Bronchial epithelial cell (primary cell): ENCODE measurements at regions not wholly inside any gene's neighbourhood (a gene's known extent, or its start where the extent isn't known, plus 50 kb on each side); places are given as distances from the start of the nearest gene placed in this dataset.
A peak's percentile ranks its signal among the peaks of the same experiment; 100 is the strongest.

Experiments
- DNase-seq: peaks from one replicate; pipeline ENCODE4 v3.0.0-alpha.2; 2010; ENCODE audit warnings: low read depth
- FAIRE-seq: peaks from 2 replicates; lab custom pipeline; 2011; peaks lifted over from hg19 to GRCh38; lab: Jason Lieb, UNC
- H3K27me3 ChIP-seq: 2 replicates; pipeline ENCODE4 v1.5.1; 2011; ENCODE audit warnings: low read length; ENCODE audit not compliant: control insufficient read depth, insufficient read depth
- H3K36me3 ChIP-seq: 2 replicates; pipeline ENCODE4 v1.5.1; 2011; ENCODE audit warnings: low read length; ENCODE audit not compliant: control insufficient read depth, insufficient read depth
- H3K4me3 ChIP-seq: 2 replicates; pipeline ENCODE4 v1.5.1; 2011; ENCODE audit warnings: mild to moderate bottlenecking, low read depth, low read length, control low read depth
- TF ChIP-seq, protein P1 (sequence below): IDR thresholded peaks from 2 replicates; pipeline ENCODE4 v1.5.1; 2011; ENCODE audit warnings: mild to moderate bottlenecking, moderate library complexity, low read length, control low read depth, inconsistent platforms; ENCODE audit not compliant: insufficient read depth, severe bottlenecking

DNA sequence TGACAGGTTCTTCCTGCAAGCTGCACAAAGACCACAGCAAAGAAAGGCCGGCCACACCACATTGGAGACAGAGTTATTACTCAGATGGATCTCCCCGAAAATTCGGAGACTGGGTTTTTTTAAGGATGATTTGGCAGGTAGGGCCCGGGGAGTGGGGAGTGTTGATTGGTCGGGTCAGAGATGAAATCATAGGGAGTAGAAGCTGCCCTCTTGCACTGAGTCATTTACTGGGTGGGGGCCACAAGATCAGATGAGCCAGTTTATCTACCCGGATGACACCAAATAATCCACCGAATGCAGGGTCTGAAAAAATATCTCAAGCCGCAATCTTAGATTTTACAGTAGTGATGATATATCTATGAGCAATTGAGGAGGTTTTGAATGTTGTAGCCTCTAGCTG, 401.8 kb upstream of the FAT3 start:
- Histone ChIP-seq H3K4me3 (no peak overlapping the region), H3K36me3 (no peaks in the 10 kb centered on the region), H3K27me3 (no peaks in the 10 kb centered on the region)
- TF ChIP-seq, protein P1, sequence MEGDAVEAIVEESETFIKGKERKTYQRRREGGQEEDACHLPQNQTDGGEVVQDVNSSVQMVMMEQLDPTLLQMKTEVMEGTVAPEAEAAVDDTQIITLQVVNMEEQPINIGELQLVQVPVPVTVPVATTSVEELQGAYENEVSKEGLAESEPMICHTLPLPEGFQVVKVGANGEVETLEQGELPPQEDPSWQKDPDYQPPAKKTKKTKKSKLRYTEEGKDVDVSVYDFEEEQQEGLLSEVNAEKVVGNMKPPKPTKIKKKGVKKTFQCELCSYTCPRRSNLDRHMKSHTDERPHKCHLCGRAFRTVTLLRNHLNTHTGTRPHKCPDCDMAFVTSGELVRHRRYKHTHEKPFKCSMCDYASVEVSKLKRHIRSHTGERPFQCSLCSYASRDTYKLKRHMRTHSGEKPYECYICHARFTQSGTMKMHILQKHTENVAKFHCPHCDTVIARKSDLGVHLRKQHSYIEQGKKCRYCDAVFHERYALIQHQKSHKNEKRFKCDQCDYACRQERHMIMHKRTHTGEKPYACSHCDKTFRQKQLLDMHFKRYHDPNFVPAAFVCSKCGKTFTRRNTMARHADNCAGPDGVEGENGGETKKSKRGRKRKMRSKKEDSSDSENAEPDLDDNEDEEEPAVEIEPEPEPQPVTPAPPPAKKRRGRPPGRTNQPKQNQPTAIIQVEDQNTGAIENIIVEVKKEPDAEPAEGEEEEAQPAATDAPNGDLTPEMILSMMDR = no peak
- no peak for DNase-seq
- FAIRE-seq = peak; percentile 7

DNA sequence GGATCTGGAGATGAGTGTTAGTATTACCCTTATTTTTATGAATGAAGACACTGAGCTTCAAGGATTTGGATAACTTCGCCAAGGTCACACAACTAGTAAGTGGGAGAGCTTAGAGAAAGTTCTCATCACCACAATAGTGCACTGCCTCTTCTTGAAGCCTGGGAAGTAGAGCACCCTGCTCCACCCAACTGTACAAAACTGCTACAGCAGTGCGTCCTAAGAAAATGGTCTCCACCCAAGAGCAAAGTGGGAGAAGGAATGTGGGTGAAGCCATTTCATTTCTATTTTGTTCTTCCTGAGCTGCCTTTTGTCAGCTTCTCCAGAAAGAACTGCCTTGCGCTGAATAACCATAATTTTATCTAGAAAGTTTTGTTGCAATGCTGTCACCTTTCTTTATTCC, 403.9 kb upstream of the FAT3 start:
- H3K4me3 ChIP-seq = no peak overlapping the region
- no peaks in the 10 kb centered on the region for H3K27me3 ChIP-seq
- no peaks in the 10 kb centered on the region for H3K36me3 ChIP-seq
- TF ChIP-seq, protein P1 = no peak
- FAIRE-seq = no peak
- no peak for DNase-seq

DNA sequence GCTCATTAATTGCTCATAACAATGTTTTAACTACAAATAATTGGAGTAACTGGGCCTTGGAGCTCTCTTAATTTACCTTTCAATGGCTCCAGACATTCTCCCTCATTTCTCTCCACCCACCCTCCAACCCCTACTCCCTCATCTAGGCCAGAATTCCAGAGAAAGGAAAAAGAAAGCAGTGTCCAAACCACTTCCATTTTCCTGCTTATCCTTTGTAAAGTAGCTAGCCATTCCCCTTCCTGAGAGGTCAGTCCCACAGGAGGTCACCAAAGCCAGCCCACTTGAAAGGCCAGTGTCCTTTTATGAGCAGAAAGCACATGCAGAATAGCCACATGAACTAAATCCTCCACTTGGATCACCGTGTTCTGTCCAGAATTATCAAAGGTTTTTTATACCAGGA, 404.8 kb upstream of the FAT3 start:
- no peaks in the 10 kb centered on the region for H3K27me3 ChIP-seq
- FAIRE-seq = no peak
- H3K36me3 ChIP-seq = no peaks in the 10 kb centered on the region
- TF ChIP-seq, protein P1 = no peak
- DNase-seq = no peak
- H3K4me3 ChIP-seq = no peak overlapping the region

DNA sequence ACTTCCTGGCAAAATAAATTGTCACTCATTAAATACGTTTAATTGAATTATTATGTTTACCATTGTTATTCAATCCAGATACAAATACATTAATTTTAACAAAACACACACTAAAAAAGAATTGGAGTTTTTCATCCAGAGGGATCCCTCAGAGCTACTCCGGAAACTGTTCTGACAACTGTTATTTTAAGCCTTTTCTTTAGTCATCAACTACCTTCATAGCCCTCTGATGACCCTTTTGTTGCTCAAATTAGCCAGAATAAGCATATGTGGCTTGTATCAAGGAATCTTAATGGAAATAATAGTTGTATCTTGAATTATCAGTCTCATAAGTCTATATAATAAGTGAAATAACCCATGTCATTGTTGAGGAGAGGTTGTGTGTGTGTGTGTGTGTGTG, 405.4 kb upstream of the FAT3 start:
- TF ChIP-seq, protein P1 = no peak
- H3K36me3 ChIP-seq = no peaks in the 10 kb centered on the region
- no peak overlapping the region for H3K4me3 ChIP-seq
- no peaks in the 10 kb centered on the region for H3K27me3 ChIP-seq
- FAIRE-seq (no peak), DNase-seq (no peak)

DNA sequence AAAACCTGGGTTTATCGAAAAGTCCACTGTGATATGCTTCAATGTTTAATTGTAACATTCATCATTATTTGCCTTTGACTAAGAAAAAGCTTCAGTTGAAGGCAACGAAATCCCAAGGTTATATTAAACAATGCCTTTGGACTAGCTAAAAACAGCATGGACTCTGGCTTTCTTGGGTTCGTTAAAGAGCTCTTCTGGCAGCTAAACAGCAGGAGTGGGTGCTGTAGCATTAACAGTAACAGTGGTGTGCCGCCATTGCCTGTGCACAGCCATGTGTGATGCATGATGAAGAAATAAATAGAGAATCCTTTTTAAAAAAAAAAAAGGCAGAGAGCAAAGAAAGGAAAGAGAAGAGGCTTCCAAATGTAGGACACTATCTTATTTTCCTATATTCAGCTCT, 406.6 kb upstream of the FAT3 start:
- Histone ChIP-seq H3K27me3 (no peaks in the 10 kb centered on the region), H3K36me3 (no peaks in the 10 kb centered on the region), H3K4me3 (no peak overlapping the region)
- TF ChIP-seq, protein P1 = no peak
- DNase-seq (no peak), FAIRE-seq (no peak)

DNA sequence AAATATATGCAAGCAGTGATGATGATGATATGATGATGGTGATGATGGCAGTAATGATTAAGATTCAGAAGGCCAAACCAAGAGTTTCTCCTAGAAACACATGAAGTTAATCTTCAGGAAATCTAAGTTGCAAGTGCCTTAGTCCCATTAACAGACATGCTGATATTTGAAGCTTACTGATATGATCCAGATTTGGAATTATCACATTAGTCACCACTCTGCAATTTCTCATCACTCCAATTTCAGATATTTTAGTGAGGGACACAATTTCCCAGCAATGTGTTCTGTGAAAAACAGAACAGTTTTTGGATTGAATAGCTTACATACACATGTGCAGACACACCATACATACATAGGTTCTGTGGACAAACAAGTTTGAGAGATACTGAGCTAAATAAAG, 411.4 kb upstream of the FAT3 start:
- Histone ChIP-seq H3K36me3 (no peaks in the 10 kb centered on the region), H3K27me3 (no peaks in the 10 kb centered on the region), H3K4me3 (no peak overlapping the region)
- FAIRE-seq (no peak), DNase-seq (no peak)
- TF ChIP-seq, protein P1 = no peak
